Occipital lobe (tissue), 2 donors: ENCODE measurements at regions not wholly inside any gene's neighbourhood (a gene's known extent, or its start where the extent isn't known, plus 50 kb on each side); places are given as distances from the start of the nearest gene placed in this dataset. TPM values are rescaled to one million over a fixed set of nuclear protein-coding genes. Genes with fewer than 3 reads are reported as not detected.
"Not testable (repeated sequence)": the region's sequence is repeated elsewhere in the genome, so short reads cannot be mapped to it uniquely, and the experiment has no call there.

Experiments used
- DNase-seq: peaks from one replicate; lab custom pipeline; 2025; lab: John Stamatoyannopoulos, UW
- small RNA-seq: library from RNA; depleted of rRNA; stranded (forward); fragments of <200 nt; gene quantifications from one replicate; pipeline ENCODE3, GENCODE V24; 2014

- DNase-seq, result no peak
Observed at GRCh38 chr3:89032346-89033013, 74.9 kb upstream of the EPHA3 start.

- DNase-seq, result not testable (repeated sequence)
Observed at GRCh38 chr3:89034723-89035122, 72.7 kb upstream of the EPHA3 start.

- no peak for DNase-seq
Observed at GRCh38 chr3:89038869-89039268, 68.6 kb upstream of the EPHA3 start.

GRCh38 chr3:89042236-89042835 lies 65.1 kb upstream of the EPHA3 start:
- DNase-seq, result no peak

- DNase-seq, result no peak
Observed at GRCh38 chr3:89043406-89043932, 64.0 kb upstream of the EPHA3 start.

- no peak for DNase-seq
Observed at GRCh38 chr3:89046661-89047060, 60.8 kb upstream of the EPHA3 start.

GRCh38 chr3:89049119-89049518 lies 58.3 kb upstream of the EPHA3 start:
- DNase-seq, result no peak

GRCh38 chr3:89052386-89052785 lies 55.0 kb upstream of the EPHA3 start:
- DNase-seq, result no peak

- no peak for DNase-seq
Observed at GRCh38 chr3:89057398-89057797, 50.0 kb upstream of the EPHA3 start.

Small RNAs in the stretch of these regions (small RNA-seq; reads per million reads assigned to genes)
- not detected for gene RF00019
